ENCODE measurements at regions not wholly inside any gene's neighbourhood (a gene's known extent, or its start where the extent isn't known, plus 50 kb on each side); places are given as distances from the start of the nearest gene placed in this dataset.
"Not testable (repeated sequence)": the region's sequence is repeated elsewhere in the genome, so short reads cannot be mapped to it uniquely, and the experiment has no call there.

DNA sequence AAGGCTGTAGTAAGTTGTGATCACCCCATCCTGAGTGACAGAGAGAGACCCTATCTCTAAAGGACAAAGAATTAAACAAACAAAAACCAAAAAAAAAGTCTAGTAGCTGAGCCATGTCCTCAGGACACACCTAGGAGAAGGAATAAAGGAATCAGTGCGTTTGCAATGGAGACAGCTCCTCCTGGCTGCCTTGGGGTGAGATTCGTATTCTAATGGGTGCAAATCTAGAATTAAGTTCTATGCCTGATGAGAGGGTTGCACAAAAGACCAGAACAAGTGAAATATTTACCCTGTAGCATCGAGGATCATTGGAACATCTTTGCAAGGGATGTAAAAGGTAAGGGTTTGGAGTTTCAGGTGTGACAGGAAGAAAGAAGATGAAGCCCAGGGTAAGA, 70.3 kb upstream of the BMAL1 start:
- ATAC-seq: peak; percentile 49
- DNase-seq: no peak
- intact Hi-C loops (cut with DNase I, micrococcal nuclease): no loop called here

DNA sequence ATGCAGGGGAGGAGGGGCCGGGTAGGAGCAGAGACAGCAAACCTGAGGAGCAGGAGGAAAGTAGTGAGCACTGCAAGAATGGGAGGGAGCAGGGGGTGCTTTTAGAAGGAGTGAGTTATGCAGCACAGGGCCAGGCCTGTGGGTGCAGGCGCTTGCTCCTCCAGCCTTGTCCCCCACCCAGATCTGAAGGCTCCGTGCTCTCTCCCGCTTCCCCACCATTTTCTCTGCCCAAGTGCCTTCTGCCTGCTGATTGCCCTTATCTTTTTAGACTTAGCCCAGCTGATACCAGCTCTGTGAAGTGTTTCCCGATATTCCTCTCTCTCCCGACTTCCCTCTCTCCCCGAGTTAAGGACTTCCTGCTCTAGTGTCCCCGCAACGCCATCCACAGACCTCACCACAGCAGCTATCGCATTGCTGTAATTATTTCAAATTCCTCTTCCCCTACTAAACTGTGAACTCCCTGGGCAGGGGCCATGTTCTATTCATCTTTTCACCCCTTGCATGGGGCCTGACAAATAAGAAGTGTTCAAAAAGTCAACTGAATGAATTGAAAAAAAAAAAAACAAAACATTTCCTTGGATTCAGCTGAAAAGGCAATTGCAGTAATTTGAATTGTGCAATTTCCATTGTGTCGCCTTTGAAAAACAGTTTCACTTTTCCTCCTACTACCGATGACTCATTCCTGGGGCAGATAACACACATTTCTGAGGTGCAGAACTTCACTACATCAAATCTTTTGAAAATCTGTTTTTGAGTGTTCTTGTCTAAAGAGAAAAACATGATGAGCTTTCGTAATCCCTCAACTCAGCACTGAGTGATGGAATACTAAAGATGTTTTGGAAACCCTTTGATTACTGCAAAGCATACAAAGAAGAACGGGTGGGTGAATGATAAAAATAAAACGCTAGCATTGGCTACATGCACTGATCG, 69.7 kb upstream of the BMAL1 start:
- intact Hi-C loops (cut with DNase I, micrococcal nuclease): no loop called here
- DNase-seq: peak; percentile 37 to 48
- peak; percentile 80 for ATAC-seq

DNA sequence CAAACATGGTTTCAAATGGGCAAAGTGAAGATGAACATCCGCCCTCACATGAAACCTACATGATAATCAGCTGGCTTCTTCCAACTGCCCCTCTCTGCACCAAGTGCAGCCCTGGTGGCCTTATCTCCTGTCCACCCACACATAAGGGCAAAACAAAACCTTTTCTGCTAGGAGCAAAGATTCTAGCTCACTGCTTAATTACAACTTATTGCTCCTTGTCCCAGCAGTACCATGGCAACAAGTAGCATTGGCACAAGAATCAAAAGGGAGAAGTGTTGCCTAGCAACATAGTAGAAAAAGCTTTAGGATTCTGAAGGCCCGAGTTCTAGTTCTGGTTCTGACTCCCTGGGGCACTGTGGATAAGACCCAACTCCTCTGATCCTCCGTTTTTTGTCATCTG, 68.7 kb upstream of the BMAL1 start:
- DNase-seq: no peak
- ATAC-seq: no peak
- intact Hi-C loops (cut with DNase I, micrococcal nuclease): no loop called here

DNA sequence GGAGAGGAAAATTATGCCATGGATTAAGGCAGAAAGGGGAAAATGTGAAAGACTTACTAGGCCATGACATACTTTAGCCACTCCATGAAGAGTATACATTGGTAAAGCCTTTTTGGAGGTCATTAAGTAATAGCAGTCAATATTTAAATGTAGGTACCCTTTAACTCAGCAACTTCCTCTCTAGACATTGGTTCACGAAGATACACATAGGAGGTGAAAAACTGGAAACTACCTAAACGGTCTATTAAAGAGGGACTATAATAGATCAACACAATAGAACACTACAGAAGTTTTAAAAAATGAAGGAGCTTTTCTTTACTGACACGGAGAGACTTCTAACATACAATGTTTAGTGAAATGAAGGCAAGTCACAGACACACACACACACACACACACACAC, 68.2 kb upstream of the BMAL1 start:
- ATAC-seq (no peak), DNase-seq (no peak)
- intact Hi-C loops (cut with DNase I, micrococcal nuclease): no loop called here

DNA sequence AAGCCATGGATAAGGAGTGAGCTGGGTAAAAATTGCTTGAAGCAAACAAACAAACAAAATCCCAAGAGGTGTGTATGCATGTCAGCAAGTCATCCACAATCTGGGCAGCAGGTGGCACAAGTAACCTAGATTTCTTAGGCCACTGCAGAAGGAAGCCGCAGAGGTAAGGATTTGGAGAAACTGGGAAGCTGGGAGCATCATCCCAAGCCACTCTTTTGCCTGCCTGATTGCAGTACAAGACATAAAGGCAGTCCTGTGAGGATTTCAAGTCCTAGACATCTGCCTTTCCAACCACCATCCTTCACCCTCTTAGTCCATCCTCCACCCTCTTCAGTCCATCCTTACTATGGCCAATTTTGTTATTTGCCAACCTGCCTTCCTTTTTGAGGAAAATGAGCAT, 67.2 kb upstream of the BMAL1 start:
- ATAC-seq (peak; percentile 67), DNase-seq (peak; percentile 44 to 73)
- intact Hi-C loops (cut with DNase I, micrococcal nuclease): loop anchor here in 1 of 2 donors (2.0 kb wide), 1 partner anchor 134 kb away; no protein-coding TSS in a partner anchor

DNA sequence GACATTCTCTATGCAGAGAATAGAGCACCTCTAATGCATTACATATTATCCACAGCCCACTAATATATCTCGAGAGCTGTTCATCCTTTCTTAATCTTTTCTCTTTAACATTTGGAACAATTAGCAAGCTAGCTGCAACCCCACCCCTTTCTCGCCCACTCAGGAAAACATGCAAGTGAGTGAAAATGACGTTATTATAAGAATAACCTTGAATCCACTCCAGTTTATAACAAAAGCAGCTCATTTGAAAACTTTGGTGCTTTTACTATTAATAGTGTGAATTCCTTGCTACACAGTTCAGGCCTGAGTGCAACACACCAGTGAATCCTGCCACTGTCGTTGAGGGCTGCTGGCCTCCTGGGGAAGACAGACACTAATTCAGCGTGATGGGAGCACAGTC, 63.3 kb upstream of the BMAL1 start:
- DNase-seq: no peak
- intact Hi-C loops (cut with DNase I, micrococcal nuclease): no loop called here
- ATAC-seq: no peak

DNA sequence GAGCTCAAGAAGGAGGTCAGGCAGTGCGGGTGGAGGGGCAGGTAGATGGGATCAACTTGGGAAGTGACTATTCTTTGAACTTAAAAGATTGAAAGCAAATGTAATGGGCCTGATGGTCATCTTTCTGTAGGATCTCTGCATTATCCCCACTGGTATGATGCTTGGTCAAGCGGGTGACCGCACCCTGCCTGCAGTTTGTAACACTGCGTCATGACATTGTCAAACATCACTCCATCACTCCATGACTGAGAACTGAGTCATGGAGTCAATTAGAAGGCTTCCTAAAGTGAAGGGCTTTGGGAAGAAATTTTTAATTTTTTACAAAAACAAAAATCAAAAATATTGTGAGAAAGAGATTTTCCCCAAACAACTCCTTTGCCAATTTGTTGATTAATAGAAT, 62.4 kb upstream of the BMAL1 start:
- no peak for DNase-seq
- intact Hi-C loops (cut with DNase I, micrococcal nuclease): no loop called here
- no peak for ATAC-seq

DNA sequence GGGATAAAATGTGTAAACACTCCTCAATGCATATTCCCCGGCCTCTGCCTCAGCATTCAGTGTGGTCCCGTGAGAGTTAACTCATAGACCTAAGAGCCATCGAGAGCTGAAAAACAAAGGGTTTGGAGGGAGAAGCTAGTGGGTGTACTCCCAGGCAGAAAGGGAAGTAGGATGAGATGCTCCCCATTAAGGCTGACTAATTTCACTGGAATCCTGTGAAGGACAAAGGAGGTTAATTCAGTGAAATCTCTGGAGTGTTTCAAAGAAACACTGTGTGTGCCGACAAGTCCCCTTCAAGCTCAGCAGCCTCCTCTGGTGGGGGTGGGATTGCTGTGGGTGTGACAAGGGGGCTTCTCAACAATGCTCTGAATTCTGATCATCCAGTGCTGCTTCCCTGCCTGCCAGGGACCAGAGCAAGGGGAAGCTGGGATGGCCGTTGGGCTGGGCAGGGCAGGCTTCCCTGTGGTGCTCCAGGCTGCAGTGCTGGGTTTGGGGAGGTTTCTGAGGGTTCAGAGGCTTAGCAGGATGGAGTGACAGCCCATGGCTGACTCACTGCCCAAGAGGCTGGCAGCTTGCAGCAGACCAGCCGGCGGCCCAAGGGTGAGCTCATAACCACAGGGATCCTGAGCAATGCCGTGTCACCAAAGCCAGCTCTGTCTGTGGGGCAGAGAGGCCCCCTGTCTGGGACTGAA, 61.4 kb upstream of the BMAL1 start:
- DNase-seq (no peak), ATAC-seq (no peak)
- intact Hi-C loops (cut with DNase I, micrococcal nuclease): no loop called here

DNA sequence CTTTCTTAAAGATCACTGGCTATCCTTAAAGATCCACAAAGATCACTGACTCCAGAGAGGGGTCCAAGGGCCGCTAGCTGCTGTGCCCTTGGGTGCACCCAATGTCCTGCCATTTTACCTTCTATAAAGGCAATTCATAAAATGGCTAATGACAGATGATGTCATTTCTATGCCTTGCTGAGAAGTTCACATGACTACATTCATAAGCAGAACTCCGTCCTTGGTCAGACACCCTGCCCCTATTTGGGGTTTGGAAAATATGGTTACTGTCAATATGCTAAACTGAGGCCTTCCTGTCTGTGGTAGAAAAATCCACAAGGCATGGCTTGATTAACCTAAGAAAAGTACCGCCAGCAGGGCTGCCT, 60.9 kb upstream of the BMAL1 start:
- intact Hi-C loops (cut with DNase I, micrococcal nuclease): no loop called here
- no peak for ATAC-seq

DNA sequence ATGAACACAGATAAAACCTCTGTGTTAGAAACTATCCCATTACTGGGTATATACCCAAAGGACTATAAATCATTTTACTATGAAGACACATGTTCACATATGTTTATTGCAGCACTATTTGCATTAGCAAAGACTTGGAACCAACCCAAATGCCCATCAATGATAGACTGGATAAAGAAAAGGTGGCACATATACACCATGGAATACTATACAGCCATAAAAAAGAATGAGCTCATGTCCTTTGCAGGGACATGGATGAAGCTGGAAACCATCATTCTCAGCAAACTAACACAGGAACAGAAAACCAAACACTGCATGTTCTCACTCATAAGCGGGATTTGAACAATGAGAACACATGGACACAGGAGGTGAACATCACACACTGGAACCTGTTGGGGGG, 58.9 kb upstream of the BMAL1 start:
- intact Hi-C loops (cut with DNase I, micrococcal nuclease); DNase-seq; ATAC-seq: not testable (repeated sequence)

More for the DNA sequence above, 60.9 kb upstream of the BMAL1 start:
- DNase-seq: no peak

DNA sequence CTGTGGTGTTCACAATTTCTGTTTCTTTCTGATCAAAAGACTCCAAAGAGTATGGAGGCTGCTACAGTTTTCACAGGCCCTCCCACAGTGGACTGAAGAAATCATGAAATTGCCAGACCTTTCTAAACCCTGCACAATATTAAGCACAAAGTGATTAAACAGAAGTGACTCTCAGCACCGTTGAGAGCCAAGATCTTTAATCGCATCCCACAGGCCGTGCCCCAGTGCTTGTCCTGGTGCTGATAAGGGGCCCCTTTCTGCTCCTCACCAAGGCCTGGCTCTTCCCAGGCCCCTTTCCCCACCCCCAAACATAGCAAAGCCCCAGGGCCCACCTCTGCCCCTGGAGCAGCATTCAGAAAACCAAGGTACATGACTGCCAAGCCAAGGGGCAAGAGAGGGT, 57.4 kb upstream of the BMAL1 start:
- no peak for ATAC-seq
- intact Hi-C loops (cut with DNase I, micrococcal nuclease): no loop called here
- DNase-seq: no peak

DNA sequence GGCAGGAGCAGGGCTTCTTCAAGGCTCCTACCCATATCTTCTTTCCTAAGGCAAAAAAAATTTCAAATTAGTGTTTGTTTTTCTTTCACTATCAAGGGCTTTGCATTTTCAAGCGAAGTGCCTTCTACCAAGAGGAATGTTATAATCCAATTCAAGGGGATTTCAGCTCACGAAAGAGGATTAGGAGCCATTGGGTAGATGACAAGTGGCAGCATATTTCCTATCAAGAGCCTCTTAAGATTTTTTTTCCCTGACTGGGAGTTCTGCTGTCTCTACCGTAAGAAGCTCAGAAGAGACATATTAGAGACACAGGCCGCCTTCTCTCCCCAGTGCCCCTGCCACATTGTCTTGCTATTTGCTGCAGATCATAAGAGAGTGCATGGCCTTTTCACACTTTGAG, 55.9 kb upstream of the BMAL1 start:
- intact Hi-C loops (cut with DNase I, micrococcal nuclease): no loop called here
- no peak for ATAC-seq

DNA sequence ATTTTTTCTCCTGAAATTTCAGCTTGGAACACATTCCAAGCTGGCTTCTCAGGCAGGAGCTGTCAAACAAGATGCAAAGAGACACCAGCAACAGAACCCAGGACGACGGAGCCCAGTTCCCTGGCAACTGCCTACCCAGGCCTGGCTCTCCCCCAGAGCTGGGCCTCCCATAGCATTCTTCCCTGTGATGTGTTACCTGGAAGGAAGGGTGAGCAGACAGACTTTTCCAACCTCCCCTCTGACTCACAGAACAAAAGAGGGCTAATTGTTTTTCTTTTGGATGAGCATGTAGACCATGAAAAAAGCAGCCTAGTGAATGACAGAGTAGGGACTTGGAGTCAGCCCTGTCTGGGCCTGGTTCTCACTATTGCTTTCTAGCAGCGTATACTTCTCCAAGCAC, 55.3 kb upstream of the BMAL1 start:
- ATAC-seq: no peak
- DNase-seq: no peak
- intact Hi-C loops (cut with DNase I, micrococcal nuclease): no loop called here

More for the DNA sequence above, 55.9 kb upstream of the BMAL1 start:
- no peak for DNase-seq

DNA sequence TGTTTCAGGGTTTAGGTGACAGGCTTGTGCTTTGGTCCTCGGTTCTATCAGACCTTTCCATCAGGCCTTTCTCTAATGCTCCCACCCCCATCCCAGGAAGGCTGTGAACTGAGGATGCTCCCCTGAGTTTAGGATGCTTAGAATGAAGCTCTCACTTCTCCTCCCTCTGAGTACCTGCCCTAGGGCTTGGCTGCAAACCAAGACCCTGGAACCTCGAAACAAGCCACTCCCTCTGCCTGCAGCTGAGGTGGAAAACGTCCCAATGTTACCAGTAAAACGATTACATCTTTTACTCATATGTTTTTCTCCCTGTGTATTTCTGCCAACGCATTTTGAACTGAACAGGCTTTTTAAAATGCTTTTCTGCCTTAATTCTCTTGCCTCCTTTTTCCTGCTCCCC, 54.5 kb upstream of the BMAL1 start:
- no peak for DNase-seq
- no peak for ATAC-seq
- intact Hi-C loops (cut with DNase I, micrococcal nuclease): no loop called here

DNA sequence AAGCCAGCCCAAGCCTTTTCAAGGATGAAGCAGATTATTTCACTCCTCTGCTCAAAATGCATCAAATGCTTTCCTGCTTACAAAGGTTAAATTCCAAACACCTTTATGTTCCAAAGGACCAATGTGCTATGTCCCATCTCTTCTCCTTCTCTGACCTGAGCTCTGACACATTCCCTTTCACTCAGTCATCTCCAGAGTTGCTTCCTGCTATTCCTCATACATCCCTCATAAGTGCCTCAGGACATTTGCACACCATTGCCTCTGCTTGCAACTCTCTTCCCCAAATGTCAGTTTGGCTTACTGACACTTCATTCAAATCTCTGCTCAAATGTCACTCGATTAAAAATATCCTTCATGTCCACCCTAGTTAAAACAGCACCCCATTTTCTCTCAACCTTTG, 53.3 kb upstream of the BMAL1 start:
- intact Hi-C loops (cut with DNase I, micrococcal nuclease): no loop called here
- ATAC-seq (no peak), DNase-seq (no peak)

DNA sequence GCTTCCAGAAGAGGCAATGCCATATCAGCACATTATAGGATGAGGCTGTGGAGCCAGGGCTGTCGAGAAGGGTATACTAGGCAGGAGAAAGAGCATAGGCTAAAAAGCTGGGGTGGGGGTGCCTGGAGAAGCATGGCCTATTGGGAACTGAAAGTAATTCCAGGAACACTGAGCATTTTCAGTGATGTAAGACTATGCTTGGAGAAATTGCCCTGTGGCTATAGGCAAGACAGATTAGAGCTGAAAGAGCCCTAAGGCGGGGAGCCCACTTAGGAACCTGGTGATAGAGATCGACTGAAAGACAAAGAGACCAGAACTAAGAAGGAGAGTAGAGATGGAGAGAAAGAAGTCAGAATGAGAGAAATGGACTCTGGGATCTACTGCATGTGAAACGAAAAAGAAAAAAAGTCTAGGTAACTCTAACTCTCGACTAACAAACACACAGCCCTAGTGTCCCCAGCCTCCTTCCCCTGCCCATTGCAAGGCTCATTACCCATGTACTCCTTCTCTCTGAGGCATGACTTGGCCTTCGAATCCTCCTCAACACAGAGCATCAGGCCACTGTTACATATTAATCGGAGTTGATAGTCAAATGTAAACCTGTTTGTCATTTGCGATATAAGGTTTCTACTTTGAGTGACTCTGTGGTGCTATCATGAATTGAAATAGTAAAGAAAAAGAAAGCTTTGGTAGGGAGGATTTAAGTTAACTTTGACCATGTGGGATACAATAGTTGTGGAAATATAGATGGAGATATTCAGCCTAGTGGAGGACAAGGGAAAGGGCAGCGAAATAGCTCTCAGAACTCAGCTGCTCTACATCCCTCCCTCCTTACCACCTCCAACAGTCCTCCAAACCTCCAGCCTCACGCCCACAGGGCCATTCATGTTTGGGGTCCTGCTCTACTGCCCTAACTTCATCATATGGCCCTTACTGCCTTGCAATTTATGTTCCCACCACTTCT, 52.3 kb upstream of the BMAL1 start:
- intact Hi-C loops (cut with DNase I, micrococcal nuclease): no loop called here
- ATAC-seq (no peak), DNase-seq (no peak)

DNA sequence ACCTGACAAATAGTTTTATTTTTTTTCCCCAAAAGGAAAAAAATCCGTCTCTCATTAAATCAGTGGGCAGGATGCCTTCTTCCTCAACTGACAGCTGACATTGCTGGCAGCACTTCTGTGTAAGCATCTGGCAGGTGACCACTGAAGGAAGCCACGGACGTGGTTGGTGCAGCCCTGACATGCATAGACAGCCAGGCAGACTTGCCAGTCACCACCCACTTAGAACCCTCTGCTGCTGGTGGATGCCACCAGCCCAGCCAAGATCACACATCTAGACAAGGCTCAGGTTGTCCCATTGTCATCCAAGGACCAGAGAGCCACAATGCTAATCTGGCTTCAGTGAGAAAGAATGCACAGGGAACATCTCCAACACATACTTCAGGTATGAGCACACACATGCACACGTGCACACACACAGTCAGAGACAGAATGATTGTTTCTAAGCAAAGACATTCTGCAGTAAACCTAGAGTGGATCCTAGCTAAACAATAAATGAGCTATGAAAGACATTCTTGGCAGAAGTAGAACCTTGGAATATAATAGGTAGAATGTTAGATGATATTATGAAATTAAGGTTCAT, 49.8 kb upstream of the BMAL1 start:
- ATAC-seq (no peak), DNase-seq (no peak)
- intact Hi-C loops (cut with DNase I, micrococcal nuclease): no loop called here
